HG03064 (cell line): ENCODE measurements at regions not wholly inside any gene's neighbourhood (a gene's known extent, or its start where the extent isn't known, plus 50 kb on each side); places are given as distances from the start of the nearest gene placed in this dataset.
"Not testable (repeated sequence)": the region's sequence is repeated elsewhere in the genome, so short reads cannot be mapped to it uniquely, and the experiment has no call there.

Source experiments
- ATAC-seq: cut with Tn5 transposase; IDR thresholded peaks from one replicate; pipeline ENCODE4 v1.9.1; 2021; ENCODE audit warnings: low read depth; ENCODE audit not compliant: unreplicated experiment

DNA sequence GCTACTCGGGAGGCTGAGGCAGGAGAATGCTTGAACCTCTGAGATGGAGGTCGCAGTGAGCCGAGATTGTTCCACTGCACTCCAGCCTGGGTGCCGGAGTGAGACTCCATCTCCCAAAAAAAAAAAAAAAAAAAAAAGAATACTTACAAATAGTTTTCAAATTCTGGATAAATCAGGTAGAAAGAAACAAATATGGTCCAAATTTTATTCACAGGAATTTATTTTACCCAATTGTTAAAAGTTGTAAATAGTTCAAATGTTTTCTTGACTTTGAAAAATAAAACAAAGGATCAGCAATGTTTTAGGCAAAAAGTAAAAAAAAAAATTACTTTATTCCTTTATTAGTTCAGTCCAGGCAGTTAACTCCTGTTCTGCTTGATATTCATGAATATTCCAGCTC lies 172.9 kb upstream of the NAMPT start:
- ATAC-seq = no peak

DNA sequence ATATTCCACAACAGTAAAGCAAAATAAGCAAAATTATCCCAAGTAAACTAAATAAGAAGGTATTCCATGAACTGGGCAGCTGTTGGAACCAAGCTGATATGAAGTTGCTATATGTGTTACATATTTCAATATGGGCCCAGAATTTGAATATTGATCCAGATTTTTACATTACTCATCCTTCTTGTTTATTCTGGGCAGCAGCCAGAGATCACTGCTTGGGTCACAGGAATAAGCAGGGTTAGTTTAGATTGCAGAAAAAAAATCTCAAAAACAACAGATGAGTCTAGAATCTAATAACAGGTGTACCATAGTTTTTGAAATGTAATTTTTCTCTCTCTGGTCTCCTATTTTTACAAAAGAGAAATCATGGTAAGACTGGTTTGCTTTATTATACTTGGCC lies 171.5 kb upstream of the NAMPT start:
- no peak for ATAC-seq

DNA sequence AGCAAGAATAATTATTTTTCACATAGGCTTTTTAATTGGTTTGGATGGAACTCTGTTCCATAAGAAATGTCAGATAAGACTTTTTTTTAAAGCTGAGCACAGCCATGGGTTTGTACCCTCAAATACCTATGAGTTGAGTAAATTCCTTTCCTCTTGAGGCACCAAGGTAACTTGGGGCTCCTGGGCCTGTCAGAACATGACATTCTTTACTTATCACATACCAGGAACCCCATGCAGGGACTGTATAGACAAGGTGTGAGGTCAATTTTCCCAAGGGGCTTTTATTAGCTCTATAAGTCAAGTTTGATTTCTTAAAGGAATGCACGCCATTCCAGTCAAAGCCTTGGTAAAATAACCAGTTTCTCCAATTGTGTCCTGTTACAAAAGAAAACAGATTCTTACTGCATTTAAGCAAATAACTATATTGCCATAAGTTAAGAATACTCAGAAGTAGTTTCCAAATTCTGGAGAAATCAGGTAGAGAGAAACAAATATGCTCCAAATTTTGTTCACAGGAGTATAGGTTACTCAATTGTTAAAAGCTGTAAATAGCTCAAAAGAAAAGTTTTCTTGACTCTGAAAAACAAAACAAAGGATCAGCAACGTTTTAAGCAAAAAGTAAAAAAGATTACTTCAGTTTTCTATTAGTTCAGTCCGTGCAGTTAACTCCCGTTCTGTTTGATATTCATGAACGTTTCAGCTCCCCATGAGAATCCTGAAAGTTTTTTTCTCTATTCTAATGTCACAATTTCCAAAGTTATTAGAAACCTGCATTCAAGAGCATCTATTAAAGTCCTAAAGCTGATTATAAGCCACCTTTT lies 167.5 kb upstream of the NAMPT start:
- ATAC-seq = no peak

DNA sequence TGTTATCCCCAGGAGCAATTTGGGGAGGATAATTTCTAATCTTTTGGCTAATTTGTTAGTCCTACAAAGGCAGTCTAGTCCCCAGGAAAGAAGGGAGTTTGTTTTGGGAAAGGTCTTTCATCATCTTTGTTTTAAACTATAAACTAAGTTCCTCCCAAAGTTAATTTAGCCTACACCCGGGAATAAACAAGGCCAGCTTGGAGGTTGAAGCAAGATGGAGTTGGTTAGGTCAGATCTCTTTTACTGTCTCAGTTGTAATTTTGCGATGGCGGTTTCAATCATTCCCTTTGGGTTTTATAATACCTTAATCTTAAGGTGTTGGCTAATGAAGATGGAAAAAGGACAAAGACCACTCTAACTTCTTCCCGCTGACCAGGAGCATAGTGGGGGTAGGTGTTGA lies 166.4 kb upstream of the NAMPT start:
- no peak for ATAC-seq

DNA sequence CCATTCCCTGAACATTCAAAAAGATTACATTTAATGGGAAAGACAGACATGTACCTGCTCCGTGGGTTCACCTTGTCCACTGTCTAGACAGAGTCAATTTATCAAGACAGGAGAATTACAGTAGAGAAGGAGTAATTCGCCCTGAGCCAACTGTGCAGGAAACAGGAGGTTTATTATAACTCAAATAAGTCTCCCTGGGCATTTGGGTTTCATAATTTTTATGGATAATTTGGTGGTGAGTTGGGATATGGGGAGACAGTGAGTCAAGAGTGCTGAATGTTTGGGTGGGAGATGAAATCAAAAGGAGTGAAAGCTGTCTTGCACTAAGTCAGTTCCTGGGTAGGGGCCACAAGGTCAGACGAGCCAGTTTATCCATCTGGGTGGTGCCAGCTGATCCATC lies 165.9 kb upstream of the NAMPT start:
- no peak for ATAC-seq

DNA sequence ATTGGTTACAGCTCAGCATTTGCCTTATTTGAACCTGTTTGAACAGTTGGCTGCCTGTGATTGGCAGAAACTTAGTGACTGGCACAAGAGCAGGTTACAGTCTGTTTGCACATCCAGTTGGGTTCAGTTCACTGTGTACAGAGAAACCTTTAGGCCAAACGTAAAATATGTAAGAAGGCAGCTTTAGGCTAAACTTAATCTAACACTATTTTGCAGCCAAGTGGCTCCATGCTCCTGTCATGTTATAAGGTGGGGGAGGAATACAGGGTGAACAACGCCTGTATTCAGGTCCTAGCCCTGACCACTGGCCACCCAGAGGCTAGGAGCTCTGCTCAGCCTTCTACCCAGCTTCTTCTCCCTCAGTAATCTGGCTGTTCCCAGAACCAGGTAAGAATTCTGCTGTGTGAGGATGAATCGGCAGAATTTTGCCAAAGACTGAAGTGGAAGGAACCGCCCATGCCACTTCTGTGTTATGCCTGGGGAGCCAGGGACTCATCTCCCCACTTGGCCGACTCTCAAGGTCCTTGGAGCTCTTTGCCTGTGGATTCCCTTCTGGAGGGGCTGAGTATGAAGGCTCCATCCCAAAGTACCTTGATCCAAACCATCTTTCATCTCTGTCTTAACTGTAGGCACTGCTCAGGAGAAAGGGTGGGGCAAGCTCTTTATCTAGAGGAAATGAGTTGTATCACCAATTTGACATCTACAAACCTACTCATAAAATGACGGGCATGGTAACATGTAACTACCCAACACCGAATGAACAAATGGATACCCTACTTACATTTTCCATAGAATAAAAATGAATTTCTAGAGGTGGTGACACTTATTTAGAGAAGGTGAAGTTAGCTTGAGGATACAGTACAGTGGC lies 164.4 kb upstream of the NAMPT start:
- no peak for ATAC-seq

DNA sequence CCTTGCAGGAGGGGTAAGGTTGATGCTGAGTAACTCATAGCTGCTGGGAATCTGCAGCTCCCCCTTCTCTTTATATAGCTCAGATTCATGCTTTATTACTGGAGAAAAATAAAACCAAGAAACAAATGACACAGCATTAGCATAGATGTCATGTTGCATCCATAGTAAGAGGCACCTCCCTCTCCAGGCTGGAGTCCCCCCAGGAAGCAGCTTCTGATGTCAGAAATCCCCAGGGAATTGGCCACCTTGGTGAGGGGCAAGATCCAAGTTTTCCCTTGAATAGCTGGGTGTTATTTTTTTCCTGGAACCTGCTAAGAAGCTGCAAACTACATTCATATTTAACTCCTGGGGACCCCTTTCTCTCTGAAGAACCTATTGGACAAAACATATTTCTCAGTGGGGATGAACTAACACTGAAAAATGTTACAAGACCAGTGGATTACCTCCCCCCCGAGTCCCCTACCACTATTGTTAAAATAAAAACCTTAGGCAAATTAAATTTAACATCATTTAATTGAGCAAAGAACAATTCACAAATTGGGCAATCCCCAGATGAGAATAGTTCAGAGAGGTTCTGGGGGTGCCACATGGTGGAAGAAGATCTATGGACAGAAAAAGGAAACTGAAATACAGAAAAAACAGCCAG lies 163.7 kb upstream of the NAMPT start:
- no peak for ATAC-seq

DNA sequence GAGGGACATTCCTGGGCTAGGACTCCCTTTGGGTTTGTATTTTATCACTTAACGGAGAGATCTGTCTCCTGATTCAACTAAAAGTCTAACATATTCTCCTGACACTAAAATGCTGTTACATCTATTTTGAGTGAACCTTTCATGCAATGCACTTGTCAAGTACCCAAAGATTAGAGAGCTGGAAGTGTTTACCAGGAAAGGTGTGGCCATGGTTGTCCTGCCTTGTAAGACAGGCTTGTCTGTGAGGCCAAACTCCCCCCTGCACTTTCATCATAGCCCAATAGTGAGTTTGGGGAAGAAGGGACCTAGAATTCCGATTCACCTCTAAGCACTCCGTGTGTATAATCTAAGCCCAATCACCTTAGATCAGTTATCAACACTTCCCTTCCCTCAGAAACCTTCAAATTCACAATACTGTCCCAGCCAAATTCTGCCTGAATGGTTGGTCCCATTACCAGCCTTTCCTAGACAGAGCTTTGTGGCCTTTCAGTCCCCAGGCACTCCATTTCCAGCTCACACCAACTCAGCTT lies 162.6 kb upstream of the NAMPT start:
- no peak for ATAC-seq

DNA sequence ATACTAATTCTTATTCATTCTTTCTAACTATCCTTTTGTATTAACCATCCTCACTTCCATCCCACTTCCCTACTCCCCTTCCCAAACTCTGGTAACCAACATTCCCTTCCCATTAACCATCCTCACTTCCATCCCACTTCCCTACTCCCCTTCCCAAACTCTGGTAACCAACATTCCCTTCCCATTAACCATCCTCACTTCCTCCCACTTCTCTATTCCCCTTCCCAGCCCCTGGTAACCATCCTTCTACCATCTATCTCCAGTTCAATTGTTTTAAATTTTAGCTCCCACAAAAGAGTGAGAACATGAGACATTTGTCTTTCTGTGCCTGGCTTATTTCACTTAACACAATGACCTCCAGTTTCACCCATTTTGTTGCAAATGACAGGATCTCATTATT lies 160.6 kb upstream of the NAMPT start:
- ATAC-seq = not testable (repeated sequence)

DNA sequence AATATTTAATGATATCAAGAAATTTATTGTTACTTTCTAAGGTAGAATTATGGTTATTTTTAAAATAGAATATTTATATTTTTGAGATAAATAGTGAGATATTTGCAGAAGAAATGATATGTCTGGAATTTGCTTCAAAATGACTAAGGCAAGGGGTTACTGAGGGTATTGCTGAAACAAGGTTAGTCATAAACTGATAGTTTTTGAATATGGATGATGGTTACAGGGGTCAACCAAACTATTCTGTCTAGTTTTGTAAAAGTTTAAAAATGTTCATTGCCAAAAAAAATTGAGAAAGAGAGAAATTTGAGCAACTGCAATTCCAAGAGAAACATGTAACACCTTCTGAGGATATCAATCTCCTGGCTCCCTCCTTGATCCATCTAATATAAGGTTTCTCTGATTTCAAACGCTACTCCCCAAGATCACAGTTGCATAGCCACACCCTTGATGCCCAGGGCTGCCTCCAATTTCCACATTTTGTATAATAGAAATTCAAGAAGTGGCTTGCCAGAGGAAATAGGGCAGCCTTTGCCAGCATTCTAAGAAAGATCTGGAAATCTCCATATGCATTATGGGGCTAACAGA lies 159.4 kb upstream of the NAMPT start:
- no peak for ATAC-seq

DNA sequence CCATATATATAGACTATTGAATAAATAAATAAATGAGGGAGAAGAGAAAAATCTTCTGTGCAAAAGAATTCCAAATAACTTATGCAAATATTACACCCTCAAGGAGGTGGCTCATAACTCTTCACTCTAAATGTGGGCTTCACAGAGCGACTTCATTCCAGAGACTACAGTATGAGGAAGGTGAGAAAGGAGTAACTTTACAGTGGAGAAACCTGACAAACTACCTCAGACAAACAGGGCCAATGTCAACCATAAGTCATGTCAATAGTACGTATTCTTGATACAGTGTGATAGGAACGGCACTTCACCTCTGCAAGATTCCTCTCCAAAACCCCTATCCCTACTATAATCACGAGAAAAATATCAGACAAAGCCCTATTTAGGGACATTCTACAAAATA lies 158.4 kb upstream of the NAMPT start:
- ATAC-seq = no peak

DNA sequence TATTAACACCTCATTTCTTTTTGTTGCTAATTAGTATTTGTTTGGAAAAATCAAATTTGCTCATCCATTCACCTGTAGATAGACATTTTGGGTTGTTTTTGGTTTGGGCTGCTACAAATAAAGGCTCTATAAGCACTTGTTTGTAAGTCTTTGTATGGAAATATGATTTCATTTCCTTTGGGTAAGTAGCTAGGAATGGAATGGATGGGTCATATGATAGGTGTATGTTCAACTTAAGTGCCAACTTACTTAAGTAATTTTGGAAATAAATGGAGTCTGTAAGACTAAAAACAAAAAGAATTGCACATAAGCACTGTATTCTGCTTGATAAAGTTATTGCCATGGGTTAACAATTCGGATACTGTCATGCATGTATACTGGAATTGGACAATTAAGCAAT lies 157.7 kb upstream of the NAMPT start:
- ATAC-seq = no peak

DNA sequence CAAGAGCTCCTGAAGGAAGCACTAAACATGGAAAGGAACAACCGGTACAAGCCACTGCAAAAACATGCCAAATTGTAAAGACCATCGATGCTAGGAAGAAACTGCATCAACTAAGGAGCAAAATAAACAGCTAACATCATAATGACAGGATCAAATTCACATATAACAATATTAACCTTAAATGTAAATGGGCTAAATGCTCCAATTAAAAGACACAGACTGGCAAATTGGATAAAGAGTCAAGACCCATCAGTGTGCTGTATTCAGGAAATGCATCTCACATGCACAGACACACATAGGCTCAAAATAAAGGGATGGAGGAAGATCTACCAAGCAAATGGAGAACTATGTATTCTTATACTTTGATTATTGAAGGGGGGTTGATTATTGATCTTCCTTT lies 156.6 kb upstream of the NAMPT start:
- ATAC-seq = not testable (repeated sequence)

DNA sequence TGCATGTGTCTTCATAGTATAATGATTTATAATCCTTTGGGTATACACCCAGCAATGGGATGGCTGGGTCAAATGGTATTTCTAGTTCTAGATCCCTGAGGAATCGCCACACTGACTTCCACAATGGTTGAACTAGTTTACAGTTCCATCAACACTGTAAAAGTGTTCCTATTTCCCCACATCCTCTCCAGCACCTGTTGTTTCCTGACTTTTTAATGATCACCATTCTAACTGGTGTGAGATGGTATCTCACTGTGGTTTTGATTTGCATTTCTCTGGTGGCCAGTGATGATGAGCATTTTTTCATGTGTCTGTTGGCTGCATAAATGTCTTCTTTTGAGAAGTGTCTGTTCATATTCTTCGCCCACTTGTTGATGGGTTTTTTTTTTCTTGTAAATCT lies 152.2 kb upstream of the NAMPT start:
- not testable (repeated sequence) for ATAC-seq

DNA sequence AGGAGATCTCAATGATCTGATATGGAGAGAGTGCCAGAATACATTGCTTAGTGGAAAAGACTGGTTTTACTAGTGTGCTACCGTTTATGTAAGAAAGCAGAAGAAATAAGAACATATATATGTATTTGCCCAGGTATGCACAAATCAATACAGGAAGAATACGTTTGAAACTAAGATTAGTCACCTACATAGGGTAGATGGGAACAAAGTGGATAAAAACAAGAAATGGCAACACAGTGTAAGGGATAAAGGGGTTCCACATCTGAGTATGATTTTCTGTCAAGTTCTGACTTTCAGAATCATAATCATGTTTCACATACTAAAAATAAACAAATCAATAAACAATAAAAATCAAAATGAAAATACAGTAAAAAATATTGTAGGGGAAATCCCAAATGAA lies 148.6 kb upstream of the NAMPT start:
- no peak for ATAC-seq

DNA sequence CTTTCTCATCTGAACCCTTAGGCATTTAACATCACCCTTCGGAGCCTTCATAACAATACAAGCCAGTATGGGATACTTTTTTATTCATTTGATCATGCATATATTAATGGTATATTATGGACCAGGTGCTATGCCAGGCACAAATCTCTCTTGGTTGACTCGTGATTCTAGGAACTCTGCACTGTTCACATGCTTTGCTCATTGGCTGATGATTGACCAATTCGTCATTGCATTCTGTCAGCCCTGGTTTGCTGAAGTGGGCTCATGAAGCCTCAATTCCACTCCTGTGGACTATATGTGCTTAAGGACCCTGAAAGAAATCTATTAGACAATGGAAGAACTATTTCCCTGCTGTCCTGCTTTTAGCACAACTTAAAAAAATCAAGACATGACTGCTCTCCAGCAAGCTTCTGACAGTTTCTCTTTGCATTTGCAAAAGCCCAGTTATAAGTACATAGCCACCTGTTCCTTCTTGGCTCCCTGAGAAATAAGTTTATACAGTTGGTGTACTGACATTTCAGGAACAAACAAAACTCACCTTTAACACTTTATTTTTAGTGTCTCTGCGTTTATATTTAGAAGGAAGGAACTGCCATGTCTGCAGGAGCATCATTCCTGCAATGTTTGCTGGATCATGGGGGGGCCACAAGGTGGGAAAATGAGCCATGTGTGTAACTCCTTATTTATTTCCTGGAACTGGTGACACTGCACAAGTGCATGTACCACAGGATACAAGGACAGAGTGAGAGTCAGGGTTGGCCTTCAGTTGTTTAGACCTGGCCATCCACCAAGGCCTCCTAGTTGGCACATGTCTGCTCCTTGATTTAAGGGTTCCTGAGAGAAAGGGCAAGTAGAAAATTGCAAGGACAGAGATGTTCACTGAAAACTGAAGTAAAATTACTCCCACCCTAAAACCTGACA lies 146.0 kb upstream of the NAMPT start:
- ATAC-seq = no peak

DNA sequence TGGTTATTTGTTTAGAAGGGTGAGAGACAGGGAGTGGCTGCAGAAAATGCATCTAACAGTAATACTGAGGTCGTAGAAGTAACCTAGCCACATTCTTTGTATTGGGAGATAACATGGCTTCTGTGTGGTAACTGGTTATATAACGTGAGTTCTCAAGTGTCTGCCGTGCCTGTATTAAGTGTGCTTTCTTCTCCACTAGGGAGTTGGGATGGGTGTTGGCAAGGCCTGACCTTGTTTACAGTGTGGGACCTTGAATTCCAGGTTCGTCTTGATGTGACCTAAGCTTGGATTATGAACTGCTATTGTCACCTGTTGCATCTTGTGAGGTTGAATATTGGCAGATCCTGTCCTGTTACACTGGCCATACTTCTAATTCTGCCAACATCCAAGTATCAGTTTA lies 145.3 kb upstream of the NAMPT start:
- no peak for ATAC-seq

DNA sequence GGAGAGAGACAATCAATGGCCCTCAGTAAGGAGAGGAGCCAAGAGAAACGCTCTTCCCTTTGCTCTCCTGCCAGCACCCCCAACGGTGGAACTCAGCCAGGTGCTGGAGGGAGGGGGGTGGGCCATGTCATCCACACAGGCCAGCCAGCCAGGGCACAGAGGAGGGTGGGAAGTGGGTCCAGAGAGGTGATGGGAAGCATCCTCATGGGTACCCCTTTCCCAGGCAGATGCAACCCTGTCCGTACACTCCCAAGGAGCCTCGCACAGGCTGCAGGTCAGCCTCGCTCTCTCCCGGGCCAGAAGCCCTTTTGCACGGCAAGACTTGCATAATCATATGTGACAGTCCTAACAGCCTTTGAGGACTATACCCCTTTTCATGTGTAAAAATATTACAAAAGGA lies 142.0 kb upstream of the NAMPT start:
- no peak for ATAC-seq

DNA sequence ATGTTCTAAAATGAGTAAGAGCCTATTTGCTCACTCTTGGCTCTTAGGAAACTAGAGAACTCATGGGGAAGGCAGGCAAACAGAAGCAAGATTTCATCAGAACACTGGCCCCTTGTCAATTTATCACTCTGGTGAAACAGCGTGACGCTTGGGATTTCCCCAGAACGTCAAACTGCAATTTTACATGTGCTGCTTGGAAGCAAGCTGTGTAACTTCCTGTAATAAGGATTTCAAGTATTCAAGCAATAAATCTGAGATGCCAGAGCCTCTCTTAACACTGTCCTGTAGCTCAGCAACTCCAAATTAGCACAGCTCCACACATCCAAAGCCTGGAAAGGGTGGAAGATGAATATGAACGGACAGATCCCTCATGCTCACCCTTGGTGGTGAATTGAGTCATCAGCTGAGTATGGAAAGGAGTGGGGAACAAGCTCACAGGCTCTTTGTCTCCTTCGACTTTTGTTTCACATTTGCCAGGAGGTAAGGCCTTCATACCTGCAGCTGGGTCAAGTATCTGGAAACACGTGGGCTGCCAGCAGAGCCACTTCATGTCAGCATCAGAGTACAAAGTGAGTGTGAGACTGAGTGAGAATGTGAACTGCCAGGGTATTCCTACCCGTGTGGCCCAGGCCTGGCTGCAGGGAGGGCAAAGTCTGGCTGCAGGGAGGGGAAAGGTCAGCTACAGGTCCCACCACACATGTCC lies 140.4 kb upstream of the NAMPT start:
- ATAC-seq = peak; percentile 92
